ENCODE measurements at regions not wholly inside any gene's neighbourhood (a gene's known extent, or its start where the extent isn't known, plus 50 kb on each side); places are given as distances from the start of the nearest gene placed in this dataset.

- H3K4me1 ChIP-seq, result no peaks in the 10 kb centered on the region
- peaks cover 0 to 11% (median 3%) of the 10 kb centered on the region in 3 donors for H3K9me3 ChIP-seq
- no peak for DNase-seq
- no peaks in the 10 kb centered on the region for H3K36me3 ChIP-seq
- intact Hi-C loops (cut with DNase I; ENCODE audit: low total_unique reads), result no loop called here
- H3K27ac ChIP-seq, result no peak overlapping the region
- TF ChIP-seq CTCF (IDR thresholded peaks at IDR 0.05), result no peak
- no peak overlapping the region for H3K4me3 ChIP-seq
- no peaks in the 10 kb centered on the region for H3K27me3 ChIP-seq
Measured at GRCh38 chr5:36765876-36766275, 110.7 kb upstream of the NIPBL start.

GRCh38 chr5:36766981-36767380 lies 109.6 kb upstream of the NIPBL start:
- no peak for TF ChIP-seq CTCF (IDR thresholded peaks at IDR 0.05)
- Histone ChIP-seq H3K27ac (no peak overlapping the region), H3K4me3 (no peak overlapping the region), H3K4me1 (no peaks in the 10 kb centered on the region), H3K27me3 (no peaks in the 10 kb centered on the region), H3K9me3 (peaks cover 0 to 11% (median 3%) of the 10 kb centered on the region in 3 donors), H3K36me3 (no peaks in the 10 kb centered on the region)
- no peak for DNase-seq
- intact Hi-C loops (cut with DNase I; ENCODE audit: low total_unique reads), result no loop called here

GRCh38 chr5:36768450-36768849 lies 108.1 kb upstream of the NIPBL start:
- H3K27me3 ChIP-seq, result no peaks in the 10 kb centered on the region
- no peak overlapping the region for H3K27ac ChIP-seq
- H3K9me3 ChIP-seq, result peaks cover 0 to 11% (median 3%) of the 10 kb centered on the region in 3 donors
- H3K4me1 ChIP-seq, result no peaks in the 10 kb centered on the region
- H3K36me3 ChIP-seq, result no peaks in the 10 kb centered on the region
- DNase-seq, result no peak
- intact Hi-C loops (cut with DNase I; ENCODE audit: low total_unique reads), result no loop called here
- no peak for TF ChIP-seq CTCF (IDR thresholded peaks at IDR 0.05)
- no peak overlapping the region for H3K4me3 ChIP-seq

- no peak overlapping the region for H3K4me3 ChIP-seq
- no peaks in the 10 kb centered on the region for H3K27me3 ChIP-seq
- intact Hi-C loops (cut with DNase I; ENCODE audit: low total_unique reads), result no loop called here
- H3K4me1 ChIP-seq, result no peaks in the 10 kb centered on the region
- TF ChIP-seq CTCF (IDR thresholded peaks at IDR 0.05), result no peak
- no peaks in the 10 kb centered on the region for H3K36me3 ChIP-seq
- no peak overlapping the region for H3K27ac ChIP-seq
- peaks cover 0 to 11% (median 3%) of the 10 kb centered on the region in 3 donors for H3K9me3 ChIP-seq
- DNase-seq, result no peak
Measured at GRCh38 chr5:36769129-36769770, 107.3 kb upstream of the NIPBL start.

- Histone ChIP-seq H3K4me3 (no peak overlapping the region), H3K4me1 (no peaks in the 10 kb centered on the region), H3K9me3 (peaks cover 0 to 11% (median 3%) of the 10 kb centered on the region in 3 donors), H3K27me3 (no peaks in the 10 kb centered on the region), H3K36me3 (no peaks in the 10 kb centered on the region), H3K27ac (no peak overlapping the region)
- DNase-seq, result no peak
- intact Hi-C loops (cut with DNase I; ENCODE audit: low total_unique reads), result no loop called here
- no peak for TF ChIP-seq CTCF (IDR thresholded peaks at IDR 0.05)
Measured at GRCh38 chr5:36770125-36770524, 106.4 kb upstream of the NIPBL start.

Measured in tibial artery (tissue), 4 donors.